ENCODE measurements at regions not wholly inside any gene's neighbourhood (a gene's known extent, or its start where the extent isn't known, plus 50 kb on each side); places are given as distances from the start of the nearest gene placed in this dataset.

DNA sequence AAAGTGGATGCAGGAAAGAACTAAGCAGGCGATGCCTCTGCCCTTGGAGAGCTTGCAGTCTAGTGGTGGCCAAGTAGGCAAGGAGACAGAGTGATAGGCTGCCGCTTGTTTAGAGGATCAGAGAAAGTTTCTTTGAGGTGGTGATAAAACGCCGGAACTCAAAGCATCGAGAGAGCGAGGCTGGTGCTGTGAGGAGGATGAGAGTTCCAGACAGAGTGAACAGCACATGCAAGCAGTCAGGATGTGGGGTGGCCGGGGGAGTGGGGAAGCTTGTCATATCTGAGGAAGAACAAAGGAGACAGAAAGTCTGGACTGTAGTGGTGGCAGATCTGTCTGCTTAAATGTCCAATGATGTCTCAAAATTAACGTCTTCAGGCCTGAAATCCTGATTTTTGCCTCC, 319.7 kb downstream of the SNAPC1 start:
- Histone ChIP-seq H2AFZ (no peak overlapping the region), H3K4me3 (no peak overlapping the region), H3K27me3 (no peaks in the 10 kb centered on the region), H3K4me2 (no peak overlapping the region), H3K36me3 (replicated peaks; ENCODE audit: insufficient read depth, low read depth) (no peaks in the 10 kb centered on the region), H3K4me1 (ENCODE audit: insufficient read depth) (no peaks in the 10 kb centered on the region), H3K79me2 (no peaks in the 10 kb centered on the region), H3K9me3 (ENCODE audit: low read depth) (no peaks in the 10 kb centered on the region), H3K27ac (no peak overlapping the region), H3K9me2 (replicated peaks; ENCODE audit: insufficient read depth) (no peaks in the 10 kb centered on the region), H4K20me1 (ENCODE audit: insufficient read depth, poor library complexity, severe bottlenecking) (no peaks in the 10 kb centered on the region)
- no peak for DNase-seq (ENCODE audit: low spot score)
- TF ChIP-seq EZH2 (IDR thresholded peaks at IDR 0.05; ENCODE audit: borderline replicate concordance) (no peak), EZH2phosphoT487 (IDR thresholded peaks at IDR 0.05; ENCODE audit: low read depth, severe bottlenecking, unreplicated experiment) (no peak), CTCF (IDR thresholded peaks at IDR 0.05; ENCODE audit: poor library complexity) (no peak)
- 87% methylated on average over 8 of the region's 8 CpGs for WGBS (ENCODE audit: low lambda C conversion rate, missing lambda C conversion rate)

GRCh38 chr14:62082779-62083178, 320.6 kb downstream of the SNAPC1 start:
- no peaks in the 10 kb centered on the region for H3K79me2 ChIP-seq
- no peaks in the 10 kb centered on the region for H3K4me1 ChIP-seq (ENCODE audit: insufficient read depth)
- no peaks in the 10 kb centered on the region for H3K9me2 ChIP-seq (replicated peaks; ENCODE audit: insufficient read depth)
- H3K4me3 ChIP-seq = no peak overlapping the region
- H3K36me3 ChIP-seq (replicated peaks; ENCODE audit: insufficient read depth, low read depth) = no peaks in the 10 kb centered on the region
- no peaks in the 10 kb centered on the region for H3K9me3 ChIP-seq (ENCODE audit: low read depth)
- DNase-seq (ENCODE audit: low spot score) = no peak
- H3K27me3 ChIP-seq = no peaks in the 10 kb centered on the region
- no peak overlapping the region for H2AFZ ChIP-seq
- H3K4me2 ChIP-seq = no peak overlapping the region
- WGBS (ENCODE audit: low lambda C conversion rate, missing lambda C conversion rate) = 77% methylated on average over 6 of the region's 6 CpGs
- no peaks in the 10 kb centered on the region for H4K20me1 ChIP-seq (ENCODE audit: insufficient read depth, poor library complexity, severe bottlenecking)
- TF ChIP-seq CTCF (IDR thresholded peaks at IDR 0.05; ENCODE audit: poor library complexity) (no peak), EZH2 (IDR thresholded peaks at IDR 0.05; ENCODE audit: borderline replicate concordance) (no peak), EZH2phosphoT487 (IDR thresholded peaks at IDR 0.05; ENCODE audit: low read depth, severe bottlenecking, unreplicated experiment) (no peak)
- no peak overlapping the region for H3K27ac ChIP-seq

- no peaks in the 10 kb centered on the region for H3K9me3 ChIP-seq (ENCODE audit: low read depth)
- H3K27me3 ChIP-seq = no peaks in the 10 kb centered on the region
- DNase-seq (ENCODE audit: low spot score) = no peak
- H2AFZ ChIP-seq = no peak overlapping the region
- no peaks in the 10 kb centered on the region for H3K4me1 ChIP-seq (ENCODE audit: insufficient read depth)
- H3K4me3 ChIP-seq = no peak overlapping the region
- no peaks in the 10 kb centered on the region for H4K20me1 ChIP-seq (ENCODE audit: insufficient read depth, poor library complexity, severe bottlenecking)
- TF ChIP-seq CTCF (IDR thresholded peaks at IDR 0.05; ENCODE audit: poor library complexity) (no peak), EZH2phosphoT487 (IDR thresholded peaks at IDR 0.05; ENCODE audit: low read depth, severe bottlenecking, unreplicated experiment) (no peak), EZH2 (IDR thresholded peaks at IDR 0.05; ENCODE audit: borderline replicate concordance) (no peak)
- H3K9me2 ChIP-seq (replicated peaks; ENCODE audit: insufficient read depth) = no peaks in the 10 kb centered on the region
- no peaks in the 10 kb centered on the region for H3K36me3 ChIP-seq (replicated peaks; ENCODE audit: insufficient read depth, low read depth)
- WGBS (ENCODE audit: low lambda C conversion rate, missing lambda C conversion rate) = 93% methylated on average over 17 of the region's 17 CpGs
- H3K4me2 ChIP-seq = no peak overlapping the region
- H3K27ac ChIP-seq = no peak overlapping the region
- no peaks in the 10 kb centered on the region for H3K79me2 ChIP-seq
Observed at GRCh38 chr14:62084020-62084419, 321.8 kb downstream of the SNAPC1 start.

DNA sequence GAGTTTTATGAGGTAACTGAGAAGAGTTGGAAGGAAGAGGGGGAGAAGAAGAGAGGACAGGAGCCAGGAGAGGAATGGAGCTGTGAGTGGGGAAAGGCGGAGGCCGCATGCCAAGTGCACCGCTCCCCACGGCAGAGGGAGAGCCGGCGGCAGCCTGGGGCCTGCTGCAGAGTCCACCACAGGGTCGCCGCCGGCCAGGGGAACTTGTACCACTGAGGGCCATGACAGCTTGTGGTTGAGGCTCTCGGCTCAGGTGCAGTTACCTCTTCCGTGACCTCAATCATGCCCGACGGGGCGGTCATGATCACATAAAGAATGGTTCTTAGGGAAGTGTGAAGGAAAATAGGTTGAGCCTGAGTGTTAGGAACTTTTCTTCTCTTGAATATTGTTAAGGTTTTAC, 325.0 kb downstream of the SNAPC1 start:
- no peaks in the 10 kb centered on the region for H3K36me3 ChIP-seq (replicated peaks; ENCODE audit: insufficient read depth, low read depth)
- 96% methylated on average over 14 of the region's 14 CpGs for WGBS (ENCODE audit: low lambda C conversion rate, missing lambda C conversion rate)

More for the DNA sequence above, 325.0 kb downstream of the SNAPC1 start:
- TF ChIP-seq EZH2phosphoT487 (IDR thresholded peaks at IDR 0.05; ENCODE audit: low read depth, severe bottlenecking, unreplicated experiment) = no peak
- no peak for TF ChIP-seq CTCF (IDR thresholded peaks at IDR 0.05; ENCODE audit: poor library complexity)
- no peak for TF ChIP-seq EZH2 (IDR thresholded peaks at IDR 0.05; ENCODE audit: borderline replicate concordance)
- H3K9me2 ChIP-seq (replicated peaks; ENCODE audit: insufficient read depth) = no peaks in the 10 kb centered on the region
- H3K4me2 ChIP-seq = no peak overlapping the region
- no peak overlapping the region for H3K4me3 ChIP-seq
- no peaks in the 10 kb centered on the region for H3K79me2 ChIP-seq
- H2AFZ ChIP-seq = no peak overlapping the region
- H3K4me1 ChIP-seq (ENCODE audit: insufficient read depth) = no peaks in the 10 kb centered on the region
- H3K9me3 ChIP-seq (ENCODE audit: low read depth) = no peaks in the 10 kb centered on the region
- no peaks in the 10 kb centered on the region for H3K27me3 ChIP-seq
- H3K27ac ChIP-seq = no peak overlapping the region
- H4K20me1 ChIP-seq (ENCODE audit: insufficient read depth, poor library complexity, severe bottlenecking) = no peaks in the 10 kb centered on the region
- no peak for DNase-seq (ENCODE audit: low spot score)

Measured in hepatocyte (in vitro differentiated cells).